Muscle layer of duodenum (tissue), 2 donors: ENCODE measurements at regions not wholly inside any gene's neighbourhood (a gene's known extent, or its start where the extent isn't known, plus 50 kb on each side); places are given as distances from the start of the nearest gene placed in this dataset.

Source experiments
- H3K27ac ChIP-seq: one replicate; pipeline ENCODE4 v1.7.0; 2013; ENCODE audit warnings: mild to moderate bottlenecking, low read length
- H3K27me3 ChIP-seq: one replicate; pipeline ENCODE4 v1.7.0; 2013; ENCODE audit warnings: low read depth, mild to moderate bottlenecking, control low read depth, low read length
- H3K36me3 ChIP-seq, 2 donors: one replicate each; pipeline ENCODE4 v1.7.0; 2013; ENCODE audit warnings: low read length in 2 of 2, control low read depth in 1 of 2, mild to moderate bottlenecking in 1 of 2; ENCODE audit not compliant: insufficient read depth in 2 of 2, control insufficient read depth in 1 of 2
- H3K4me1 ChIP-seq, 2 donors: one replicate each; pipeline ENCODE4 v1.7.0; 2013; ENCODE audit warnings: low read length in 2 of 2, mild to moderate bottlenecking in 2 of 2, control low read depth in 1 of 2, moderate library complexity in 1 of 2; ENCODE audit not compliant: insufficient read depth in 2 of 2, control insufficient read depth in 1 of 2
- H3K4me3 ChIP-seq, 2 donors: one replicate each; pipeline ENCODE4 v1.7.0; 2013; ENCODE audit warnings: low read length in 2 of 2, low read depth in 1 of 2, mild to moderate bottlenecking in 1 of 2
- H3K9me3 ChIP-seq, 2 donors: one replicate each; pipeline ENCODE4 v1.7.0; 2013; ENCODE audit warnings: low read length in 2 of 2, control low read depth in 1 of 2, mild to moderate bottlenecking in 1 of 2; ENCODE audit not compliant: control insufficient read depth in 1 of 2
- donor health status: healthy.

GRCh38 chr13:85462792-85463425, 336.3 kb downstream of the SLITRK6 start:
- Histone ChIP-seq H3K27me3 (no peaks in the 10 kb centered on the region), H3K27ac (no peak overlapping the region), H3K4me1 (peaks cover 0 to 4% of the 10 kb centered on the region in 2 donors), H3K4me3 (no peak overlapping the region), H3K36me3 (no peaks in the 10 kb centered on the region), H3K9me3 (no peaks in the 10 kb centered on the region)

GRCh38 chr13:85461621-85462020, 337.6 kb downstream of the SLITRK6 start:
- Histone ChIP-seq H3K27me3 (no peaks in the 10 kb centered on the region), H3K4me1 (peaks cover 0 to 4% of the 10 kb centered on the region in 2 donors), H3K27ac (no peak overlapping the region), H3K4me3 (no peak overlapping the region), H3K36me3 (no peaks in the 10 kb centered on the region), H3K9me3 (no peaks in the 10 kb centered on the region)

GRCh38 chr13:85445534-85445933, 353.7 kb downstream of the SLITRK6 start:
- no peak overlapping the region for H3K4me3 ChIP-seq
- no peaks in the 10 kb centered on the region for H3K4me1 ChIP-seq
- H3K36me3 ChIP-seq: no peaks in the 10 kb centered on the region
- no peaks in the 10 kb centered on the region for H3K27me3 ChIP-seq
- H3K27ac ChIP-seq: no peak overlapping the region
- H3K9me3 ChIP-seq: no peaks in the 10 kb centered on the region

GRCh38 chr13:85441975-85442374, 357.2 kb downstream of the SLITRK6 start:
- Histone ChIP-seq H3K4me3 (no peak overlapping the region), H3K27ac (no peak overlapping the region), H3K27me3 (no peaks in the 10 kb centered on the region), H3K9me3 (no peaks in the 10 kb centered on the region), H3K36me3 (no peaks in the 10 kb centered on the region), H3K4me1 (peaks cover 0 to 5% of the 10 kb centered on the region in 2 donors)

GRCh38 chr13:85441364-85441763, 357.9 kb downstream of the SLITRK6 start:
- no peak overlapping the region for H3K4me3 ChIP-seq
- H3K36me3 ChIP-seq: no peaks in the 10 kb centered on the region
- no peak overlapping the region for H3K27ac ChIP-seq
- no peaks in the 10 kb centered on the region for H3K9me3 ChIP-seq
- peaks cover 0 to 5% of the 10 kb centered on the region in 2 donors for H3K4me1 ChIP-seq
- no peaks in the 10 kb centered on the region for H3K27me3 ChIP-seq

- Histone ChIP-seq H3K36me3 (no peaks in the 10 kb centered on the region), H3K27me3 (no peaks in the 10 kb centered on the region), H3K27ac (no peak overlapping the region), H3K4me3 (no peak overlapping the region), H3K4me1 (peaks cover 0 to 5% of the 10 kb centered on the region in 2 donors), H3K9me3 (no peaks in the 10 kb centered on the region)
Measured at GRCh38 chr13:85436029-85436428, 363.2 kb downstream of the SLITRK6 start.

- Histone ChIP-seq H3K27me3 (no peaks in the 10 kb centered on the region), H3K27ac (no peak overlapping the region), H3K4me1 (peaks cover 0 to 5% of the 10 kb centered on the region in 2 donors), H3K4me3 (no peak overlapping the region), H3K9me3 (no peaks in the 10 kb centered on the region), H3K36me3 (no peaks in the 10 kb centered on the region)
Measured at GRCh38 chr13:85434927-85435326, 364.3 kb downstream of the SLITRK6 start.

GRCh38 chr13:85432881-85433280, 366.3 kb downstream of the SLITRK6 start:
- no peaks in the 10 kb centered on the region for H3K36me3 ChIP-seq
- no peak overlapping the region for H3K27ac ChIP-seq
- no peaks in the 10 kb centered on the region for H3K4me1 ChIP-seq
- no peak overlapping the region for H3K4me3 ChIP-seq
- no peaks in the 10 kb centered on the region for H3K27me3 ChIP-seq
- no peaks in the 10 kb centered on the region for H3K9me3 ChIP-seq

GRCh38 chr13:85431720-85432119, 367.5 kb downstream of the SLITRK6 start:
- Histone ChIP-seq H3K27me3 (no peaks in the 10 kb centered on the region), H3K27ac (no peak overlapping the region), H3K9me3 (no peaks in the 10 kb centered on the region), H3K4me3 (no peak overlapping the region), H3K4me1 (no peaks in the 10 kb centered on the region), H3K36me3 (no peaks in the 10 kb centered on the region)

- no peaks in the 10 kb centered on the region for H3K27me3 ChIP-seq
- no peaks in the 10 kb centered on the region for H3K9me3 ChIP-seq
- no peaks in the 10 kb centered on the region for H3K4me1 ChIP-seq
- H3K36me3 ChIP-seq: no peaks in the 10 kb centered on the region
- H3K27ac ChIP-seq: no peak overlapping the region
- H3K4me3 ChIP-seq: no peak overlapping the region
Measured at GRCh38 chr13:85430216-85430794, 368.9 kb downstream of the SLITRK6 start.

- no peaks in the 10 kb centered on the region for H3K27me3 ChIP-seq
- no peaks in the 10 kb centered on the region for H3K36me3 ChIP-seq
- H3K4me3 ChIP-seq: no peak overlapping the region
- H3K4me1 ChIP-seq: no peaks in the 10 kb centered on the region
- no peaks in the 10 kb centered on the region for H3K9me3 ChIP-seq
- no peak overlapping the region for H3K27ac ChIP-seq
Measured at GRCh38 chr13:85427416-85427815, 371.8 kb downstream of the SLITRK6 start.

GRCh38 chr13:85420136-85420535, 379.1 kb downstream of the SLITRK6 start:
- Histone ChIP-seq H3K36me3 (no peaks in the 10 kb centered on the region), H3K27ac (no peak overlapping the region), H3K4me1 (no peaks in the 10 kb centered on the region), H3K9me3 (no peaks in the 10 kb centered on the region), H3K4me3 (no peak overlapping the region), H3K27me3 (no peaks in the 10 kb centered on the region)
